ENCODE measurements at regions not wholly inside any gene's neighbourhood (a gene's known extent, or its start where the extent isn't known, plus 50 kb on each side); places are given as distances from the start of the nearest gene placed in this dataset.

GRCh38 chr9:7402334-7403027 lies 397.1 kb downstream of the DMAC1 start:
- Histone ChIP-seq H3K4me1 (ENCODE audit: insufficient read depth, low read length, poor library complexity, severe bottlenecking) (peaks cover 7% of the 10 kb centered on the region), H3K79me2 (ENCODE audit: insufficient read depth, low read length) (no peaks in the 10 kb centered on the region), H4K20me1 (ENCODE audit: insufficient read depth, low read length, poor library complexity, severe bottlenecking) (no peaks in the 10 kb centered on the region), H3K9me3 (ENCODE audit: insufficient read depth, low read depth, low read length) (no peaks in the 10 kb centered on the region), H3K9ac (ENCODE audit: low read depth, low read length, poor library complexity, severe bottlenecking) (no peak overlapping the region), H3K9me2 (replicated peaks; ENCODE audit: low read depth, low read length) (no peaks in the 10 kb centered on the region), H2AFZ (ENCODE audit: low read length) (peak overlapping the region; percentile 43; the same call in 1 of the 2 replicates), H3K27me3 (ENCODE audit: insufficient read depth, low read length, poor library complexity, severe bottlenecking) (no peaks in the 10 kb centered on the region), H3F3A (ENCODE audit: low read depth) (no peaks in the 10 kb centered on the region), H3K36me3 (ENCODE audit: insufficient read depth, low read length) (no peaks in the 10 kb centered on the region), H3K4me3 (ENCODE audit: low read length, poor library complexity, severe bottlenecking) (no peak overlapping the region), H3K4me2 (ENCODE audit: low read depth, low read length, poor library complexity, severe bottlenecking) (no peak overlapping the region)
- TF ChIP-seq EZH2phosphoT487 (IDR thresholded peaks at IDR 0.05; ENCODE audit: borderline replicate concordance): no peak
- TF ChIP-seq, protein P1, sequence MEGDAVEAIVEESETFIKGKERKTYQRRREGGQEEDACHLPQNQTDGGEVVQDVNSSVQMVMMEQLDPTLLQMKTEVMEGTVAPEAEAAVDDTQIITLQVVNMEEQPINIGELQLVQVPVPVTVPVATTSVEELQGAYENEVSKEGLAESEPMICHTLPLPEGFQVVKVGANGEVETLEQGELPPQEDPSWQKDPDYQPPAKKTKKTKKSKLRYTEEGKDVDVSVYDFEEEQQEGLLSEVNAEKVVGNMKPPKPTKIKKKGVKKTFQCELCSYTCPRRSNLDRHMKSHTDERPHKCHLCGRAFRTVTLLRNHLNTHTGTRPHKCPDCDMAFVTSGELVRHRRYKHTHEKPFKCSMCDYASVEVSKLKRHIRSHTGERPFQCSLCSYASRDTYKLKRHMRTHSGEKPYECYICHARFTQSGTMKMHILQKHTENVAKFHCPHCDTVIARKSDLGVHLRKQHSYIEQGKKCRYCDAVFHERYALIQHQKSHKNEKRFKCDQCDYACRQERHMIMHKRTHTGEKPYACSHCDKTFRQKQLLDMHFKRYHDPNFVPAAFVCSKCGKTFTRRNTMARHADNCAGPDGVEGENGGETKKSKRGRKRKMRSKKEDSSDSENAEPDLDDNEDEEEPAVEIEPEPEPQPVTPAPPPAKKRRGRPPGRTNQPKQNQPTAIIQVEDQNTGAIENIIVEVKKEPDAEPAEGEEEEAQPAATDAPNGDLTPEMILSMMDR (conservative IDR thresholded peaks at IDR 0.05; ENCODE audit: low read length): no peak

GRCh38 chr9:7401116-7401515 lies 398.5 kb downstream of the DMAC1 start:
- Histone ChIP-seq H3K4me3 (ENCODE audit: low read length, poor library complexity, severe bottlenecking) (no peak overlapping the region), H3K9me2 (replicated peaks; ENCODE audit: low read depth, low read length) (no peaks in the 10 kb centered on the region), H4K20me1 (ENCODE audit: insufficient read depth, low read length, poor library complexity, severe bottlenecking) (no peaks in the 10 kb centered on the region), H3K9ac (ENCODE audit: low read depth, low read length, poor library complexity, severe bottlenecking) (no peak overlapping the region), H2AFZ (ENCODE audit: low read length) (no peak overlapping the region), H3K36me3 (ENCODE audit: insufficient read depth, low read length) (no peaks in the 10 kb centered on the region), H3K9me3 (ENCODE audit: insufficient read depth, low read depth, low read length) (no peaks in the 10 kb centered on the region), H3K4me1 (ENCODE audit: insufficient read depth, low read length, poor library complexity, severe bottlenecking) (peaks cover 7% of the 10 kb centered on the region), H3F3A (ENCODE audit: low read depth) (no peaks in the 10 kb centered on the region), H3K4me2 (ENCODE audit: low read depth, low read length, poor library complexity, severe bottlenecking) (no peak overlapping the region), H3K27me3 (ENCODE audit: insufficient read depth, low read length, poor library complexity, severe bottlenecking) (no peaks in the 10 kb centered on the region), H3K79me2 (ENCODE audit: insufficient read depth, low read length) (no peaks in the 10 kb centered on the region)
- TF ChIP-seq, protein P1 (conservative IDR thresholded peaks at IDR 0.05; ENCODE audit: low read length): no peak
- TF ChIP-seq EZH2phosphoT487 (IDR thresholded peaks at IDR 0.05; ENCODE audit: borderline replicate concordance): no peak

GRCh38 chr9:7394002-7394774 lies 405.4 kb downstream of the DMAC1 start:
- Histone ChIP-seq H3K9me3 (ENCODE audit: insufficient read depth, low read depth, low read length) (no peaks in the 10 kb centered on the region), H3K9ac (ENCODE audit: low read depth, low read length, poor library complexity, severe bottlenecking) (no peak overlapping the region), H3K36me3 (ENCODE audit: insufficient read depth, low read length) (no peaks in the 10 kb centered on the region), H3F3A (ENCODE audit: low read depth) (no peaks in the 10 kb centered on the region), H3K4me1 (ENCODE audit: insufficient read depth, low read length, poor library complexity, severe bottlenecking) (no peaks in the 10 kb centered on the region), H4K20me1 (ENCODE audit: insufficient read depth, low read length, poor library complexity, severe bottlenecking) (no peaks in the 10 kb centered on the region), H3K27me3 (ENCODE audit: insufficient read depth, low read length, poor library complexity, severe bottlenecking) (peaks cover 6% of the 10 kb centered on the region), H2AFZ (ENCODE audit: low read length) (no peak overlapping the region), H3K79me2 (ENCODE audit: insufficient read depth, low read length) (no peaks in the 10 kb centered on the region), H3K4me2 (ENCODE audit: low read depth, low read length, poor library complexity, severe bottlenecking) (no peak overlapping the region), H3K4me3 (ENCODE audit: low read length, poor library complexity, severe bottlenecking) (no peak overlapping the region), H3K9me2 (replicated peaks; ENCODE audit: low read depth, low read length) (no peaks in the 10 kb centered on the region)
- TF ChIP-seq, protein P1 (conservative IDR thresholded peaks at IDR 0.05; ENCODE audit: low read length): no peak
- no peak for TF ChIP-seq EZH2phosphoT487 (IDR thresholded peaks at IDR 0.05; ENCODE audit: borderline replicate concordance)

All from Loucy (cell line).